Natural killer cell (primary cell): ENCODE measurements at regions not wholly inside any gene's neighbourhood (a gene's known extent, or its start where the extent isn't known, plus 50 kb on each side); places are given as distances from the start of the nearest gene placed in this dataset.
A peak's percentile ranks its signal among the peaks of the same experiment; 100 is the strongest.

Experiments used
- ATAC-seq, 3 donors: fragments of 150-1000 bp in 2 of 3; fragments of 200-7000 bp in 1 of 3; cut with Tn5 transposase; 1 replicate in 1 of 3; 2 replicates in 2 of 3; pipeline ENCODE4 v1.10.0; 2021; ENCODE audit warnings: mild to moderate bottlenecking in 2 of 3, moderate library complexity in 2 of 3
- DNase-seq, 2 donors: peaks; one replicate each; pipeline versions ENCODE4 v3.0.0 to v3.0.0-alpha.2; 2013 to 2021; ENCODE audit warnings: mixed read lengths in 1 of 2
- H3K27ac ChIP-seq: one replicate; pipeline ENCODE4 v1.5.1; 2013; ENCODE audit warnings: mild to moderate bottlenecking, low read length
- H3K27me3 ChIP-seq: one replicate; pipeline ENCODE4 v1.6.1; 2013; ENCODE audit warnings: low read length; ENCODE audit not compliant: control insufficient read depth, insufficient read depth
- H3K36me3 ChIP-seq: one replicate; pipeline ENCODE4 v1.6.1; 2013; ENCODE audit warnings: low read length; ENCODE audit not compliant: control insufficient read depth, insufficient read depth
- H3K4me1 ChIP-seq: one replicate; pipeline ENCODE4 v1.6.1; 2013; ENCODE audit warnings: low read length; ENCODE audit not compliant: control insufficient read depth, insufficient read depth
- H3K4me3 ChIP-seq: one replicate; pipeline ENCODE4 v1.5.1; 2013; ENCODE audit warnings: low read length
- H3K9me3 ChIP-seq: one replicate; pipeline ENCODE4 v1.6.1; 2013; ENCODE audit warnings: low read length; ENCODE audit not compliant: control insufficient read depth, insufficient read depth
- H3K27ac Mint-ChIP-seq, 2 donors: one replicate each; pipeline ENCODE4 v1.8.0; 2022; ENCODE audit warnings: mild to moderate bottlenecking in 2 of 2, mixed read lengths in 2 of 2, moderate library complexity in 1 of 2
- H3K27me3 Mint-ChIP-seq, 2 donors: one replicate each; pipeline ENCODE4 v1.8.0; 2022; ENCODE audit warnings: low read depth in 2 of 2, mixed read lengths in 2 of 2
- H3K36me3 Mint-ChIP-seq: one replicate; pipeline ENCODE4 v1.8.0; 2022; ENCODE audit warnings: mixed read lengths
- H3K4me1 Mint-ChIP-seq, 2 donors: one replicate each; pipeline ENCODE4 v1.8.0; 2022; ENCODE audit warnings: mixed read lengths in 2 of 2
- H3K4me3 Mint-ChIP-seq: one replicate; pipeline ENCODE4 v1.8.0; 2022; ENCODE audit warnings: mild to moderate bottlenecking, moderate library complexity, mixed read lengths
- H3K9me3 Mint-ChIP-seq, 2 donors: one replicate each; pipeline ENCODE4 v1.8.0; 2022; ENCODE audit warnings: mixed read lengths in 2 of 2
- WGBS: methylation state at CpG from one replicate; pipeline ENCODE4 v1.1.7; 2013; ENCODE audit warnings: missing lambda C conversion rate; ENCODE audit not compliant: insufficient coverage; 5-methylcytosine and 5-hydroxymethylcytosine counted together
- intact Hi-C: fragments of 100-400 bp; cut with micrococcal nuclease; formaldehyde crosslinking; loops from one replicate; pipeline ENCODE4 v1.14.2; 2022
- TF ChIP-seq, protein P1 (sequence below): fragments of 200-600 bp; IDR thresholded peaks from one replicate; pipeline ENCODE4 v1.8.0; 2022; ENCODE audit warnings: antibody characterized with exemption

- H3K27ac ChIP-seq, result no peak overlapping the region
- H3K4me3 ChIP-seq, result no peak overlapping the region
- Mint-ChIP-seq H3K36me3 (no peaks in the 10 kb centered on the region), H3K27me3 (peaks cover 10 to 14% of the 10 kb centered on the region in 2 donors), H3K27ac (peak overlapping the region in 1 of 2 donors; percentile 23), H3K9me3 (no peaks in the 10 kb centered on the region), H3K4me3 (no peak overlapping the region), H3K4me1 (peaks cover 7 to 11% of the 10 kb centered on the region in 2 donors)
- 4% methylated on average over 12 of the region's 12 CpGs for WGBS
- H3K27me3 ChIP-seq, result no peaks in the 10 kb centered on the region
- H3K4me1 ChIP-seq, result peaks cover 6% of the 10 kb centered on the region
- DNase-seq, result no peak
- TF ChIP-seq, protein P1, sequence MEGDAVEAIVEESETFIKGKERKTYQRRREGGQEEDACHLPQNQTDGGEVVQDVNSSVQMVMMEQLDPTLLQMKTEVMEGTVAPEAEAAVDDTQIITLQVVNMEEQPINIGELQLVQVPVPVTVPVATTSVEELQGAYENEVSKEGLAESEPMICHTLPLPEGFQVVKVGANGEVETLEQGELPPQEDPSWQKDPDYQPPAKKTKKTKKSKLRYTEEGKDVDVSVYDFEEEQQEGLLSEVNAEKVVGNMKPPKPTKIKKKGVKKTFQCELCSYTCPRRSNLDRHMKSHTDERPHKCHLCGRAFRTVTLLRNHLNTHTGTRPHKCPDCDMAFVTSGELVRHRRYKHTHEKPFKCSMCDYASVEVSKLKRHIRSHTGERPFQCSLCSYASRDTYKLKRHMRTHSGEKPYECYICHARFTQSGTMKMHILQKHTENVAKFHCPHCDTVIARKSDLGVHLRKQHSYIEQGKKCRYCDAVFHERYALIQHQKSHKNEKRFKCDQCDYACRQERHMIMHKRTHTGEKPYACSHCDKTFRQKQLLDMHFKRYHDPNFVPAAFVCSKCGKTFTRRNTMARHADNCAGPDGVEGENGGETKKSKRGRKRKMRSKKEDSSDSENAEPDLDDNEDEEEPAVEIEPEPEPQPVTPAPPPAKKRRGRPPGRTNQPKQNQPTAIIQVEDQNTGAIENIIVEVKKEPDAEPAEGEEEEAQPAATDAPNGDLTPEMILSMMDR, result no peak
- ATAC-seq, result no peak
- no peaks in the 10 kb centered on the region for H3K36me3 ChIP-seq
- no peaks in the 10 kb centered on the region for H3K9me3 ChIP-seq
- intact Hi-C loops, result no loop called here
Observed at GRCh38 chr17:45646288-45646988, 137.7 kb upstream of the CRHR1 start.

- Histone ChIP-seq H3K4me1 (peaks cover 6% of the 10 kb centered on the region), H3K27ac (no peak overlapping the region), H3K36me3 (no peaks in the 10 kb centered on the region), H3K9me3 (no peaks in the 10 kb centered on the region), H3K4me3 (no peak overlapping the region), H3K27me3 (no peaks in the 10 kb centered on the region)
- WGBS, result 84% methylated on average over 6 of the region's 6 CpGs
- ATAC-seq, result no peak
- Mint-ChIP-seq H3K4me3 (no peak overlapping the region), H3K27me3 (peaks cover 13 to 14% of the 10 kb centered on the region in 2 donors), H3K36me3 (no peaks in the 10 kb centered on the region), H3K27ac (no peak overlapping the region), H3K9me3 (no peaks in the 10 kb centered on the region), H3K4me1 (peaks cover 7 to 11% of the 10 kb centered on the region in 2 donors)
- intact Hi-C loops, result no loop called here
- DNase-seq, result no peak
- TF ChIP-seq, protein P1, result no peak
Observed at GRCh38 chr17:45648642-45649041, 135.5 kb upstream of the CRHR1 start.

- Histone ChIP-seq H3K9me3 (no peaks in the 10 kb centered on the region), H3K4me3 (no peak overlapping the region), H3K27me3 (no peaks in the 10 kb centered on the region), H3K4me1 (peaks cover 6% of the 10 kb centered on the region), H3K27ac (no peak overlapping the region), H3K36me3 (no peaks in the 10 kb centered on the region)
- TF ChIP-seq, protein P1, result no peak
- Mint-ChIP-seq H3K27ac (no peak overlapping the region), H3K27me3 (peaks cover 11 to 14% of the 10 kb centered on the region in 2 donors), H3K4me1 (peaks cover 7 to 11% of the 10 kb centered on the region in 2 donors), H3K36me3 (no peaks in the 10 kb centered on the region), H3K4me3 (no peak overlapping the region), H3K9me3 (no peaks in the 10 kb centered on the region)
- 87% methylated on average over 5 of the region's 5 CpGs for WGBS
- intact Hi-C loops, result no loop called here
- DNase-seq (no peak), ATAC-seq (no peak)
Observed at GRCh38 chr17:45649796-45650195, 134.3 kb upstream of the CRHR1 start.

GRCh38 chr17:45650561-45650960, 133.6 kb upstream of the CRHR1 start:
- H3K9me3 Mint-ChIP-seq, result no peaks in the 10 kb centered on the region
- WGBS, result 94% methylated on average over 10 of the region's 10 CpGs
- no peak overlapping the region for H3K4me3 Mint-ChIP-seq
- no peak overlapping the region for H3K4me3 ChIP-seq
- H3K27me3 ChIP-seq, result no peaks in the 10 kb centered on the region
- intact Hi-C loops, result no loop called here
- TF ChIP-seq, protein P1, result no peak
- H3K9me3 ChIP-seq, result no peaks in the 10 kb centered on the region
- H3K4me1 Mint-ChIP-seq, result peaks cover 7 to 11% of the 10 kb centered on the region in 2 donors
- H3K27ac Mint-ChIP-seq, result no peak overlapping the region
- peaks cover 6% of the 10 kb centered on the region for H3K4me1 ChIP-seq
- ATAC-seq, result no peak
- H3K27me3 Mint-ChIP-seq, result peaks cover 9 to 11% of the 10 kb centered on the region in 2 donors
- no peaks in the 10 kb centered on the region for H3K36me3 ChIP-seq
- H3K27ac ChIP-seq, result no peak overlapping the region
- no peak for DNase-seq
- no peaks in the 10 kb centered on the region for H3K36me3 Mint-ChIP-seq
